ENCODE measurements at regions not wholly inside any gene's neighbourhood (a gene's known extent, or its start where the extent isn't known, plus 50 kb on each side); places are given as distances from the start of the nearest gene placed in this dataset. TPM values are rescaled to one million over a fixed set of nuclear protein-coding genes. Genes with fewer than 3 reads are reported as not detected.
"Not testable (repeated sequence)": the region's sequence is repeated elsewhere in the genome, so short reads cannot be mapped to it uniquely, and the experiment has no call there.

- DNase-seq (ENCODE audit: low spot score in 2 of 2), result peak; percentile 52 to 63
- no peak for FAIRE-seq
These were observed 65.0 kb upstream of the TMEM45B start for GRCh38 chr11:129750343-129751292.

- FAIRE-seq, result peak; percentile 76
These were observed 64.1 kb upstream of the TMEM45B start for GRCh38 chr11:129751511-129751910.

DNA sequence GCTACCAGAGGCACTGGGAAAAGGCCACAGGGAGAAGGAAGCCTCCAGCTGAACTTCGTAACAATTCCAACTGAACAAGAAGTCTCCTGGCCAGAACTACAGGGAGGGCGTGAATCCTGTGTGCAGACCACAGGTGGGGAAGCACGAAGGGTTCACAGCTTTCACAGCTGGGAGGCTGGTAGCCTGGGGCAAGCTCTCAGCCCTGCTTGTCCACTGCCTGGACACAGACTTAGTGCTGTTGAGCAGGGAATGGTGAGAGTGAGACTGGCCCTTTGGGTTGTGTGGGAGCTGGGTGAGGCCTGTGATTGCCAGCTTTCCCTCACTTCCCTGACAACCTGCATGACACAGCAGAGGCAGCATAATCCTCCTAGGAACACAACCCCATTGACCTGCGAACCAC, 52.1 kb upstream of the TMEM45B start:
- not testable (repeated sequence) for DNase-seq (ENCODE audit: low spot score in 2 of 2); FAIRE-seq

More at GRCh38 chr11:129751511-129751910, 64.1 kb upstream of the TMEM45B start:
- DNase-seq (ENCODE audit: low spot score in 2 of 2), result no peak

DNA sequence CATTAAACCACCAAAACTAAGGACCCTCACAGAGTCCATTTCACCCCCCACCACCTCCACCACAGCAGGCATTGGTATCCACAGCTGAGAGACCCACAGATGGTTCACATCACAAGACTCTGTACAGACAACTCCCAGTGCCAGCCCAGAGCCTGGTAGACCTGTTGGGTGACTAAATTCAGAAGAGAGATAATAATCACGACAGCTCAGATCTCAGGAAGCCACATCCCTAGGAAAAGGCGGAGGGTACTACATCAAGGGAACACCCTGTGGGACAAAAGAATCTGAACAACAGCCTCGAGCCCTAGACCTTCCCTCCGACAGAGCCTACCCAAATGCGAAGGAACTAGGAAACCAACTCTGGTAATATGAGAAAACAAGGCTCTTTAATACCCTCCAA, 51.4 kb upstream of the TMEM45B start:
- not testable (repeated sequence) for DNase-seq (ENCODE audit: low spot score in 2 of 2); FAIRE-seq

Small RNA genes lying in the stretch of these regions (small RNA-seq; reads per million reads assigned to genes)
- gene RPS27P20, result not detected

Measured in frontal cortex (tissue), 4 donors.